Ovary (tissue), 7 donors: ENCODE measurements at regions not wholly inside any gene's neighbourhood (a gene's known extent, or its start where the extent isn't known, plus 50 kb on each side); places are given as distances from the start of the nearest gene placed in this dataset.

Experiments
- DNase-seq, 5 donors: peaks; one replicate each; pipeline ENCODE4 v3.0.0-alpha.2; 2019 to 2020
- H3K27ac ChIP-seq, 2 donors: fragments of 200-600 bp; one replicate each; pipeline versions ENCODE4 v1.5.1 to v1.8.0; 2019 to 2022
- H3K27me3 ChIP-seq: fragments of 200-600 bp; one replicate; pipeline ENCODE4 v1.8.0; 2022
- H3K36me3 ChIP-seq: fragments of 200-600 bp; sonication (generic); one replicate; pipeline ENCODE4 v1.5.1; 2019
- H3K4me1 ChIP-seq: one replicate; pipeline ENCODE4 v1.8.1; 2013; ENCODE audit warnings: mild to moderate bottlenecking, moderate library complexity; ENCODE audit not compliant: insufficient read depth
- H3K4me3 ChIP-seq: fragments of 200-600 bp; sonication (generic); one replicate; pipeline ENCODE4 v1.5.1; 2017
- H3K9me3 ChIP-seq, 2 donors: fragments of 200-600 bp in 1 of 2; sonication (generic) in 1 of 2; one replicate each; pipeline versions ENCODE4 v1.5.1 to v1.8.1; 2013 to 2019; ENCODE audit warnings: mild to moderate bottlenecking in 1 of 2, moderate library complexity in 1 of 2
- EP300 ChIP-seq: sonication (generic); formaldehyde crosslinking; IDR thresholded peaks from one replicate; pipeline ENCODE4 v1.6.1; 2017; ENCODE audit warnings: antibody characterized with exemption
- POLR2A ChIP-seq: fragments of 450-650 bp; IDR thresholded peaks from one replicate; pipeline ENCODE4 v1.6.1; 2017; ENCODE audit warnings: antibody characterized with exemption, mild to moderate bottlenecking, moderate library complexity
- WGBS, 3 donors: extraction: QIAGEN DNeasy Blood & Tissue Kit in 1 of 3; methylation state at CpG; one replicate each; pipeline versions ENCODE4 v1.1.5 to v1.1.7; 2013 to 2017; 5-methylcytosine and 5-hydroxymethylcytosine counted together
- intact Hi-C, 4 donors: fragments of 100-400 bp; cut with DNase I; formaldehyde crosslinking; loops; one replicate each; pipeline versions ENCODE4 v1.11.0 to v1.15.1; 2022 to 2023
- TF ChIP-seq, protein P1 (sequence below), 3 donors: fragments of 450-650 bp in 2 of 3; fragments of 200-600 bp in 1 of 3; IDR thresholded peaks; one replicate each; pipeline versions ENCODE4 v1.5.1 to v1.8.0; 2016 to 2022; ENCODE audit warnings: antibody characterized with exemption in 3 of 3, mild to moderate bottlenecking in 1 of 3
- donor health status: DM: no; HTN: no; CAD: no; lungs with moderate emphysema.
- donor health status: DM: no; HTN: no; CAD: no.
- donor health status: Bipolar disorder and iron deficiency.
- donor health status: DM: no; HTN: no; CAD: no.
- donor health status: DM: yes; HTN: yes; CAD: no.

GRCh38 chr5:71971862-71972261 lies 135.4 kb upstream of the MAP1B start:
- Histone ChIP-seq H3K36me3 (no peaks in the 10 kb centered on the region), H3K27ac (no peak overlapping the region), H3K9me3 (no peaks in the 10 kb centered on the region), H3K4me3 (no peak overlapping the region), H3K27me3 (no peaks in the 10 kb centered on the region), H3K4me1 (no peaks in the 10 kb centered on the region)
- no peak for DNase-seq
- 38 to 50% (median 40%) methylated on average over 2 of the region's 2 CpGs for WGBS, 3 donors
- intact Hi-C loops = no loop called here
- TF ChIP-seq EP300 (no peak), POLR2A (no peak)
- TF ChIP-seq, protein P1, sequence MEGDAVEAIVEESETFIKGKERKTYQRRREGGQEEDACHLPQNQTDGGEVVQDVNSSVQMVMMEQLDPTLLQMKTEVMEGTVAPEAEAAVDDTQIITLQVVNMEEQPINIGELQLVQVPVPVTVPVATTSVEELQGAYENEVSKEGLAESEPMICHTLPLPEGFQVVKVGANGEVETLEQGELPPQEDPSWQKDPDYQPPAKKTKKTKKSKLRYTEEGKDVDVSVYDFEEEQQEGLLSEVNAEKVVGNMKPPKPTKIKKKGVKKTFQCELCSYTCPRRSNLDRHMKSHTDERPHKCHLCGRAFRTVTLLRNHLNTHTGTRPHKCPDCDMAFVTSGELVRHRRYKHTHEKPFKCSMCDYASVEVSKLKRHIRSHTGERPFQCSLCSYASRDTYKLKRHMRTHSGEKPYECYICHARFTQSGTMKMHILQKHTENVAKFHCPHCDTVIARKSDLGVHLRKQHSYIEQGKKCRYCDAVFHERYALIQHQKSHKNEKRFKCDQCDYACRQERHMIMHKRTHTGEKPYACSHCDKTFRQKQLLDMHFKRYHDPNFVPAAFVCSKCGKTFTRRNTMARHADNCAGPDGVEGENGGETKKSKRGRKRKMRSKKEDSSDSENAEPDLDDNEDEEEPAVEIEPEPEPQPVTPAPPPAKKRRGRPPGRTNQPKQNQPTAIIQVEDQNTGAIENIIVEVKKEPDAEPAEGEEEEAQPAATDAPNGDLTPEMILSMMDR (IDR thresholded peaks at IDR 0.05) = no peak

DNA sequence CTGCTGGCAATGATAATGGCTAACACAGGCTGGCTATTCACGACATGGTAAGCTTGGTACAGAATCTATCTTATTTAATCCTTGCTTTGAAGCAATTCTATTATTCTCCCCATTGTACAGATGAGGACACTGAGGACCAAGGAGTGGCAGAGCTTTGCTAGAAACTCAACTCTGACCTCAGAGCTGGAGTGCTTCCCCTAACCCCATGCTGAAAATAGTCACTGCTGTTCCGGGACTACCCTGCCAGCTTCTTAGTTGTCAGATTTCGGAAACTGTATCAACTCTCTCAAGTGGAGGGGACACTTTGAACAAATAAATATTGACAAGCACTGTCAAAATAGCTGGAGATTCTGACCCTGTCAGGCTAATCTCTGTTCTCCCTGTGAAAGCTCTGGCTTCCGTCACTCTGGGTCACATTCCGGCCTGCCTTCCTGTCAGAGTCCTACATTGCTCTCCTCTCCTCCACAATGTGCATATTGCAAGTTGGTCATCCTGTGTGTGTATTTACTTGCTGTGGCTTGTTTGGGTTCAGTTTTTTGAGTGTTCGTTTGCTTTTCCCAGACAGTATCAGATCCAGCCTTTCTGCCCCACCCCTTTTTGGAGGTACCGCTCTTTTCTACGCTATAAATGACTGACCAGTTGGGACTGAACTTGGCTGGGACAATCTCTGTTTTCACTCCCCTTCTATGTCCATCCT lies 134.3 kb upstream of the MAP1B start:
- H3K36me3 ChIP-seq = no peaks in the 10 kb centered on the region
- TF ChIP-seq, protein P1 (IDR thresholded peaks at IDR 0.05) = no peak
- TF ChIP-seq POLR2A = no peak
- TF ChIP-seq EP300 = no peak
- no peak for DNase-seq
- no peak overlapping the region for H3K27ac ChIP-seq
- WGBS, 3 donors = 74 to 81% (median 78%) methylated on average over 8 of the region's 8 CpGs
- H3K9me3 ChIP-seq = no peaks in the 10 kb centered on the region
- no peaks in the 10 kb centered on the region for H3K4me1 ChIP-seq
- no peak overlapping the region for H3K4me3 ChIP-seq
- H3K27me3 ChIP-seq = no peaks in the 10 kb centered on the region
- intact Hi-C loops = no loop called here

- intact Hi-C loops = no loop called here
- no peak overlapping the region for H3K27ac ChIP-seq
- DNase-seq = no peak
- H3K4me1 ChIP-seq = no peaks in the 10 kb centered on the region
- WGBS, 3 donors = 54 to 63% (median 55%) methylated on average over 3 of the region's 3 CpGs
- H3K36me3 ChIP-seq = no peaks in the 10 kb centered on the region
- no peaks in the 10 kb centered on the region for H3K27me3 ChIP-seq
- TF ChIP-seq, protein P1 (IDR thresholded peaks at IDR 0.05) = no peak
- TF ChIP-seq POLR2A (no peak), EP300 (no peak)
- no peak overlapping the region for H3K4me3 ChIP-seq
- no peaks in the 10 kb centered on the region for H3K9me3 ChIP-seq
Observed at GRCh38 chr5:71973563-71973962, 133.7 kb upstream of the MAP1B start.

GRCh38 chr5:71974165-71974564 lies 133.1 kb upstream of the MAP1B start:
- DNase-seq = peak in 3 of 5 donors; percentile 17 to 41 (median 39)
- TF ChIP-seq POLR2A (no peak), EP300 (peak; percentile 55)
- intact Hi-C loops = no loop called here
- WGBS, 3 donors = 28 to 37% (median 30%) methylated on average over 1 of the region's 1 CpG
- Histone ChIP-seq H3K4me3 (no peak overlapping the region), H3K27me3 (no peaks in the 10 kb centered on the region), H3K27ac (no peak overlapping the region), H3K9me3 (no peaks in the 10 kb centered on the region), H3K36me3 (no peaks in the 10 kb centered on the region), H3K4me1 (no peaks in the 10 kb centered on the region)

DNA sequence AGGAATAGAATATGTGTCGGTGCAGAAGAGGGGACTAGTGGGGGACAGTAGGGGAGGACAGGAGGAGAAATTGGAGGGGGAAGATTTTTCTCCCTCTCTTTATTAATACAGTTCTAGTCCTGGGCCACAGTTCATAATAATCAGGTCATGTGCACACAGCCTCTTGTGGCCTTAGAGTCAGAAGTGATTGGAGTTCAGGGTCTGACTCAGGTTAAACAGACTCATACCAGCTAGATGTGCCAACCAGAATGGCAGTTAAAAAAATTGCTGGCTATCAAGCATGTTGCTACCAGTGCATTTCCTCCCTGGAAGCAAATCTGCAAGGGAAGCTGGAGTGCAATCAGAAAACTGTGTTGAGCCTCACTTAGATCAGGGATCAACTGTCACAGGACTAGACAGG lies 132.7 kb upstream of the MAP1B start:
- intact Hi-C loops = no loop called here
- DNase-seq = no peak
- Histone ChIP-seq H3K27ac (no peak overlapping the region), H3K27me3 (no peaks in the 10 kb centered on the region), H3K36me3 (no peaks in the 10 kb centered on the region), H3K4me1 (no peaks in the 10 kb centered on the region), H3K9me3 (no peaks in the 10 kb centered on the region), H3K4me3 (no peak overlapping the region)
- 50 to 74% (median 73%) methylated on average over 1 of the region's 1 CpG for WGBS, 3 donors
- TF ChIP-seq, protein P1 (IDR thresholded peaks at IDR 0.05) = no peak
- TF ChIP-seq EP300 = no peak
- TF ChIP-seq POLR2A = no peak
